Activated T-cell treated with anti-CD3 and anti-CD28 coated beads, Interleukin-2, amount 50 U/mL, for 4 hours (primary cell): ENCODE measurements at regions not wholly inside any gene's neighbourhood (a gene's known extent, or its start where the extent isn't known, plus 50 kb on each side); places are given as distances from the start of the nearest gene placed in this dataset.
"Not testable (repeated sequence)": the region's sequence is repeated elsewhere in the genome, so short reads cannot be mapped to it uniquely, and the experiment has no call there.

Source experiments
- ATAC-seq, 2 donors: fragments of 200-7000 bp; cut with Tn5 transposase; one replicate each; pipeline ENCODE4 v1.10.0; 2021
- DNase-seq: peaks from one replicate; pipeline ENCODE4 v3.0.0-alpha.2; 2020
- H3K27me3 Mint-ChIP-seq: one replicate; pipeline ENCODE4 v1.8.0; 2021; ENCODE audit warnings: low read depth, mixed read lengths
- H3K36me3 Mint-ChIP-seq: one replicate; pipeline ENCODE4 v1.8.0; 2022; ENCODE audit warnings: mixed read lengths; ENCODE audit not compliant: insufficient read depth
- H3K4me1 Mint-ChIP-seq: one replicate; pipeline ENCODE4 v1.8.0; 2021; ENCODE audit warnings: low read depth, mixed read lengths
- H3K4me3 Mint-ChIP-seq: one replicate; pipeline ENCODE4 v1.8.0; 2021; ENCODE audit warnings: mild to moderate bottlenecking, moderate library complexity, mixed read lengths
- H3K9me3 Mint-ChIP-seq: one replicate; pipeline ENCODE4 v1.8.0; 2021; ENCODE audit warnings: mixed read lengths

DNA sequence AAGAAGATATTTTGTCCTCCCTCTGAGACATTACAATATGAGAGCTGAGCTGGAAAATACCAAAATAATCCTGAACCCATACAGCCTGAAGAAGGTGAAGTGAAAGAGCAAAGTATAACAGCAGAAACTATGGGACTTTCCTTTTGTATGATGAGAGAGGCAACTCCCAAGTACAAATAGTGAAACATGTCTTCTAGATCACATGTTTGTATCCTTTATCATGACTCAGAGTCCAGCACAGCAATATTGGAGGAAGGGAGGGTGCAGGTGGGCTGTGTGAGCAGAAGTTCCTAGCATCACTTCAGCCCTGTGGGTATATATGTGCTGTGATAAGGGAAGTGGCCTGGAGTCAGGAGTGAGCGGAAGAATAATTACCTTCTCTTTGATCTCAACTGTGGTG lies 265.6 kb upstream of the NRXN1 start:
- Mint-ChIP-seq H3K9me3 (peaks cover 19% of the 10 kb centered on the region), H3K4me3 (no peak overlapping the region), H3K4me1 (no peaks in the 10 kb centered on the region), H3K27me3 (no peaks in the 10 kb centered on the region), H3K36me3 (no peaks in the 10 kb centered on the region)
- DNase-seq (no peak), ATAC-seq (no peak)

GRCh38 chr2:51293566-51294200 lies 261.8 kb upstream of the NRXN1 start:
- H3K27me3 Mint-ChIP-seq: no peaks in the 10 kb centered on the region
- no peak for ATAC-seq
- DNase-seq: no peak
- no peaks in the 10 kb centered on the region for H3K4me1 Mint-ChIP-seq
- H3K36me3 Mint-ChIP-seq: no peaks in the 10 kb centered on the region
- H3K9me3 Mint-ChIP-seq: peaks cover 9% of the 10 kb centered on the region
- H3K4me3 Mint-ChIP-seq: no peak overlapping the region

- no peaks in the 10 kb centered on the region for H3K4me1 Mint-ChIP-seq
- H3K4me3 Mint-ChIP-seq: no peak overlapping the region
- no peaks in the 10 kb centered on the region for H3K36me3 Mint-ChIP-seq
- ATAC-seq: no peak
- peaks cover 11% of the 10 kb centered on the region for H3K9me3 Mint-ChIP-seq
- no peak for DNase-seq
- H3K27me3 Mint-ChIP-seq: no peaks in the 10 kb centered on the region
These were observed 260.0 kb upstream of the NRXN1 start for GRCh38 chr2:51291762-51292551.

DNA sequence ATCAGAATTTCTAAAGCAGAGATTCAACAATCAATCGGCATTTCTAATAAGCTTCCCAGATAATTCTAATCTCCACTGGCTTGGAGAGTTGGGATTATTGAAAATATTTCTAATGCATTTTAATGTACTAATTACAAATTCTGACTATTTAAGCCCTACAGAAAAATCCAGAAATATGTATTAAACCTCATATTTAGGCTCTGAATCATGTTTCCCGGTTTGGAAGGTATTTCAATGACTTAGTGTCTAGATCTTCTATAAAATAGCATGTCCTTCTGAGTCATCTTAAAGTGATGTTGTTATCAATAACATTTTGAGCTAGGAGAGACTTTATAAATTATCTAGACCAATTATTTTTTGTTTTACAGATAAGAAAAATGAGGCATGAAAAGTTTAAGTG lies 258.8 kb upstream of the NRXN1 start:
- no peaks in the 10 kb centered on the region for H3K4me1 Mint-ChIP-seq
- no peaks in the 10 kb centered on the region for H3K27me3 Mint-ChIP-seq
- no peak overlapping the region for H3K4me3 Mint-ChIP-seq
- peaks cover 14% of the 10 kb centered on the region for H3K9me3 Mint-ChIP-seq
- no peak for DNase-seq
- ATAC-seq: no peak
- no peaks in the 10 kb centered on the region for H3K36me3 Mint-ChIP-seq

- ATAC-seq: no peak
- H3K4me3 Mint-ChIP-seq: no peak overlapping the region
- no peak for DNase-seq
These were observed 257.1 kb upstream of the NRXN1 start for GRCh38 chr2:51289045-51289444.

DNA sequence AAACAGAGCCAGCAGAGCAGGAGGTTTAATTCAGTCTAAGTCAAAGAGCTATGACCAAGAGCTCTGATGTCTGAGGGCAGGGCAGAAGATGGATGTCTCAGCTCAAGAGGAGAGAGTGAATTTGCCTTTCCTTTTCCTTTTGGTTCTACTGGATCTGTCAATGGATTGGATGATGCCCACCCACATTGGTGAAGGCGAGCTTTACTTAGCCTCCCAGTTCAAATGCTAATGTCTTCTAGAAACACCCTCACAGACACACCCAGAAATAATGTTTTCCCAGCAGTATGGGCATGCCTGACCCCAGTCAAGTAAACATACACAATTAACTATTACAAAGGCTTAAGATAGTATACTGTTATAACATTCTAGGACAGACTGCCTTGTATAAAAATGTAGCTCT lies 236.3 kb upstream of the NRXN1 start:
- H3K27me3 Mint-ChIP-seq: no peaks in the 10 kb centered on the region
- H3K4me1 Mint-ChIP-seq: no peaks in the 10 kb centered on the region
- ATAC-seq: no peak

More at GRCh38 chr2:51289045-51289444, 257.1 kb upstream of the NRXN1 start:
- Mint-ChIP-seq H3K27me3 (no peaks in the 10 kb centered on the region), H3K4me1 (no peaks in the 10 kb centered on the region), H3K9me3 (peaks cover 14% of the 10 kb centered on the region), H3K36me3 (no peaks in the 10 kb centered on the region)

GRCh38 chr2:51265539-51265938 lies 233.6 kb upstream of the NRXN1 start:
- ATAC-seq (no peak), DNase-seq (no peak)
- no peak overlapping the region for H3K4me3 Mint-ChIP-seq
- no peaks in the 10 kb centered on the region for H3K4me1 Mint-ChIP-seq
- H3K27me3 Mint-ChIP-seq: no peaks in the 10 kb centered on the region
- no peaks in the 10 kb centered on the region for H3K36me3 Mint-ChIP-seq
- peaks cover 9% of the 10 kb centered on the region for H3K9me3 Mint-ChIP-seq

More for the DNA sequence above, 236.3 kb upstream of the NRXN1 start:
- Mint-ChIP-seq H3K4me3 (no peak overlapping the region), H3K36me3 (no peaks in the 10 kb centered on the region), H3K9me3 (peaks cover 3% of the 10 kb centered on the region)
- no peak for DNase-seq

GRCh38 chr2:51263951-51264350 lies 232.0 kb upstream of the NRXN1 start:
- DNase-seq (no peak), ATAC-seq (no peak)
- H3K36me3 Mint-ChIP-seq: no peaks in the 10 kb centered on the region
- no peak overlapping the region for H3K4me3 Mint-ChIP-seq
- H3K9me3 Mint-ChIP-seq: peaks cover 10% of the 10 kb centered on the region
- H3K4me1 Mint-ChIP-seq: no peaks in the 10 kb centered on the region
- H3K27me3 Mint-ChIP-seq: no peaks in the 10 kb centered on the region

DNA sequence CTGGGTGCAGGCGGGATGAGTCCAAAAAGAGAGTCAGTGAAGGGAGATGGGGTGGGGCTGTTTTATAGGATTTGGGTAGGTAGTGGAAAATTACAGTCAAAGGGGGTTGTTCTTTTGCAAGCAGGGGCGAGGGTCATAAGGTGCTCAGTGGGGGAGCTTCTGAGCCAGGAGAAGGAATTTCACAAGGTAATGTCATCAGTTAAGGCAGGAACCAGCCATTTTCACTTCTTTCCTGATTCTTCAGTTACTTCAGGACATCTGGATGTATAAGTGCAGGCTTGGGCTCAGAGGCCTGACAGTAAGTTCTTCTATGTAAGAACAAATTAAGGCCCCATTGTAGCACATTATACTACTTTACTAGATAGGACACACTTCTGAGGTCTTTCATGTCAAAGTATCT lies 231.2 kb upstream of the NRXN1 start:
- not testable (repeated sequence) for H3K36me3 Mint-ChIP-seq, H3K4me1 Mint-ChIP-seq, DNase-seq, ATAC-seq, H3K4me3 Mint-ChIP-seq, H3K27me3 Mint-ChIP-seq
- peaks cover 12% of the 10 kb centered on the region for H3K9me3 Mint-ChIP-seq

DNA sequence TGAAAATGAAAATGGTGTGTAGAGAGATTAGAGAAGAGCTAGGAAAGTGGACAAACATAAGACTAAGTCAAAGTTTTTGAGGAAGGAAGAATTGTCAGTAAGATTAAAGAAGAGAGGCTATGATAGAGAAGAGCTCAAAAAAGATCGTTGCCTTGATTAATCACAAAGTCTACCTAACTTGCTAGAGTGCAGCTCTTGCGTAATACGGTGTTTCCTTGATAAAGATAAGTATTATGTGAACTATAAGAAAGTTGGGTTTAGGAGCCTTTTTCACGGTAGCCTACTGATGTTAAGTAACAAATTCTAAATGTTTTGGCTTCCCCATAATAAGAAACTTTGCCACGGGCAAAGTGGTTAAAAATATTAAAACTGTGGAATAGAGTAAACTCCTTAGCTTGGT lies 226.4 kb upstream of the NRXN1 start:
- Mint-ChIP-seq H3K9me3 (peaks cover 40% of the 10 kb centered on the region), H3K4me1 (no peaks in the 10 kb centered on the region), H3K27me3 (no peaks in the 10 kb centered on the region), H3K4me3 (no peak overlapping the region), H3K36me3 (no peaks in the 10 kb centered on the region)
- ATAC-seq (no peak), DNase-seq (no peak)

DNA sequence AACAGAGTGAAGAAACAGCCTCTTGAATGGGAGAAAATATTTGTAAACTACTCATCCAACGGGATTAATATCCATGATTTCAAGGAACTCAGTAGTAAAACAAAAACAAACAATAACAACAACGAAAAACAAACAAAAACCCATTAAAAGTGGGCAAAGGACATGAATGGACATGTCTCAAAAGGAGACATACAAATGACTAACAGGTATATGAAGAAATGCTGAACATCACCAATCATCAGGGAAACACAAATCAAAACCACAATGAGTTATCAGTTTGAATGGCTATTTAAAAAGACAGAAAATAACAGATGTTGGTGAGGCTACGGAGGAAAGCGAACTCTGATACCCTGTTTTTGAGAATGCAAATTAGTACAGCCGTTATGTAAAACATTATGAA lies 224.8 kb upstream of the NRXN1 start:
- Mint-ChIP-seq H3K4me3 (no peak overlapping the region), H3K4me1 (no peaks in the 10 kb centered on the region), H3K36me3 (no peaks in the 10 kb centered on the region), H3K27me3 (no peaks in the 10 kb centered on the region), H3K9me3 (peaks cover 38% of the 10 kb centered on the region)
- ATAC-seq (no peak), DNase-seq (no peak)

DNA sequence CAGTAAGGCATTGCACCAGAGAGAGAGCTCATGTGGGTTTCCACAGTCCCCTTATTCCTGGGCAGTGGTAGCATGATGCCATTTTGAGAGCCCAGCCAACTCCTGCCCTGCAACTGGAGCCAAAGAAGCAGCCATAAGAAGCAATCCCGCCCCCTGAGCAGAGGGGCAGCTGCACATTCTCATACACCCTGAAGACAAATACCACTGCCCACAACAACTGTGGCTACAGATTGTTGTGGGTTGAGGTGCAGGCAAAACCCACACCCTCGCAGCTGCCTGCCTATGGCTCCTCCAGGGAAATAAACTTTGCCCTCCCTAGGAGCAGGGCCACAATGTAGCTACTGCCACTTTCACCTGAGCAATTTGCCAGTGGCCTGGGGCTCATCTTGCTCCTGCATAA lies 219.4 kb upstream of the NRXN1 start:
- H3K36me3 Mint-ChIP-seq: no peaks in the 10 kb centered on the region
- no peaks in the 10 kb centered on the region for H3K4me1 Mint-ChIP-seq
- peaks cover 33% of the 10 kb centered on the region for H3K9me3 Mint-ChIP-seq
- DNase-seq (no peak), ATAC-seq (no peak)
- H3K27me3 Mint-ChIP-seq: no peaks in the 10 kb centered on the region
- no peak overlapping the region for H3K4me3 Mint-ChIP-seq

- H3K36me3 Mint-ChIP-seq: no peaks in the 10 kb centered on the region
- DNase-seq (no peak), ATAC-seq (no peak)
- no peak overlapping the region for H3K4me3 Mint-ChIP-seq
- no peaks in the 10 kb centered on the region for H3K27me3 Mint-ChIP-seq
- H3K4me1 Mint-ChIP-seq: no peaks in the 10 kb centered on the region
- H3K9me3 Mint-ChIP-seq: peaks cover 10% of the 10 kb centered on the region
These were observed 215.4 kb upstream of the NRXN1 start for GRCh38 chr2:51247252-51247805.

DNA sequence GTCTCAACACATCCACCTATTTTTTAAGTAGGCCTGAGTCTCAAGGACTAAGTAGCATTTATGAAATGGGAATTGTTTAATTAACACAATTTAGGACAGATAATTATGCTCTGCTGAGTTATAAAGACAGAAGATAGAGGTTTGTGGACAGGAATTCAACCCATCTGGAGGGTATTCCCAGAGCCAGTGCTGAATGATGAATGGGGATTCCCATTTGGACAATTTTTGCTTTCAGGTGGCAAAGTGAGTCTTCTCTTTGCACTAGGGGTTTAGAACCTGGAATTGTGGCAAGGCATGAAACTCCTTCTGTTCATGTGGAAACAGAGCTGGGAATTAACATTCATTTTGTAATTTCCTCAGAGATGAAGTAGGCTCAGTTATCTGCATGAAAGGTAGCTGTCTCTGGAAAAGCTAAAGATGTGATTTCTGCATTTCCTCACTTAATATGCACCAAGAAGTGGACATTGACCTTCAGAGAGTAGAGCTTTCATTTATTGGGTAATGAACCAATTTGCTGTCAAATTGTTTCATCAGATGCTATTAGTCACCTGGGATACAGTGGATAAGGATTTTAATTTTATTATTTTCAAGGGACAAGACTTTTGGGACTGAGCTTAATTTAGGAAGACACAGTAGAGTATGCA lies 212.1 kb upstream of the NRXN1 start:
- ATAC-seq (no peak), DNase-seq (no peak)
- no peaks in the 10 kb centered on the region for H3K4me1 Mint-ChIP-seq
- no peaks in the 10 kb centered on the region for H3K36me3 Mint-ChIP-seq
- H3K4me3 Mint-ChIP-seq: no peak overlapping the region
- H3K9me3 Mint-ChIP-seq: peaks cover 7% of the 10 kb centered on the region
- H3K27me3 Mint-ChIP-seq: no peaks in the 10 kb centered on the region
